C4-2B (cell line): ENCODE measurements at regions not wholly inside any gene's neighbourhood (a gene's known extent, or its start where the extent isn't known, plus 50 kb on each side); places are given as distances from the start of the nearest gene placed in this dataset.

Experiments used
- CTCF ChIP-seq: fragments of 450-650 bp; conservative IDR thresholded peaks from 2 replicates; pipeline ENCODE4 v1.5.1; 2017; ENCODE audit warnings: mild to moderate bottlenecking
- ZFX ChIP-seq: fragments of 450-650 bp; IDR thresholded peaks from 2 replicates; pipeline ENCODE4 v1.6.1; 2017

- TF ChIP-seq CTCF (no peak), ZFX (no peak)
Measured at GRCh38 chr18:77737405-77737804, 487.8 kb downstream of the GALR1 start.
